Activated naive CD4-positive, alpha-beta T cell (primary cell): ENCODE measurements at regions not wholly inside any gene's neighbourhood (a gene's known extent, or its start where the extent isn't known, plus 50 kb on each side); places are given as distances from the start of the nearest gene placed in this dataset.
"Not testable (repeated sequence)": the region's sequence is repeated elsewhere in the genome, so short reads cannot be mapped to it uniquely, and the experiment has no call there.

Experiments
- DNase-seq, 4 experiments: peaks; one replicate each; lab custom pipeline; 2025; lab: John Stamatoyannopoulos, UW

- no peak for DNase-seq
Observed at GRCh38 chr3:82410366-82410765, 648.9 kb upstream of the GBE1 start.

GRCh38 chr3:82409842-82410241, 648.4 kb upstream of the GBE1 start:
- no peak for DNase-seq

- no peak for DNase-seq
Observed at GRCh38 chr3:82392203-82392775, 630.8 kb upstream of the GBE1 start.

DNA sequence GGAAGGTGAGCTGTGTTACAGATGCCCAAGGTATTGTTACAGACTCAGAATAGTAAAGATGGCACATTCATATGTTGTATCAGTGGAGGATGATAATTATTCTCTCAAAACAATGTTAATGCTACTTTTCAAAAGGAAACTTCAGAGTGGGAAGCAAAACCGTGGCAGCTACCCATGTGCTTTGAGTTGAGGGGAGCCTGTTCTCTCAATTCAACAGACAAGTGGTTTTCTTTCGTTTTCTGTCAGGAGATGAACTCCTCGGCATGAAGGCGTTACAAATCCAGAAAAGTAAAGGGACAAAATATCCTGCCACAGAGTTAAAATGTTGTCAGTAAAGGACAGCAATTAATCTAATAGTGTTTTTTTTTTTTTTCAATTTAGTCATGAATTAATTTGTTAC, 629.4 kb upstream of the GBE1 start:
- no peak for DNase-seq

- DNase-seq: no peak
Observed at GRCh38 chr3:82386647-82387046, 625.2 kb upstream of the GBE1 start.

GRCh38 chr3:82384181-82384580, 622.7 kb upstream of the GBE1 start:
- DNase-seq: no peak

DNA sequence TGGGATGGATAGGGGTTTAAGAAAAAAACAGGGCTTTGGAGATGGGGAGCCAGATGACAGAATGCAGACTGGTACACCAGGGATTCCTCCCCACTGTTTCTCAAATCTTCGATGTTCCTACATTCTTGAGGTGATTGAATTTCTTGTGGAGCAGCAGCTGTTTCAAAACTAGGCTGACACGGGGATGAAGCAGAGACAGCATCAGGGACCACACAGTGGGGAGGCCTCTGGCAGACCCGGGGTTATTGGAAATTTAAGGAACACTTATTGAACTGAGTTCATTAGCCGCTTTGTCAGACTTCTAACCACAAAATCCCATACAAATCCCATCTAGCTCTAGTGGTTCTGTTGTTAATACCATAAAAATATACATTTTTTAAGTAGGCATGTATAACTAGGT, 621.4 kb upstream of the GBE1 start:
- DNase-seq: no peak

GRCh38 chr3:82378392-82378791, 616.9 kb upstream of the GBE1 start:
- no peak for DNase-seq

DNA sequence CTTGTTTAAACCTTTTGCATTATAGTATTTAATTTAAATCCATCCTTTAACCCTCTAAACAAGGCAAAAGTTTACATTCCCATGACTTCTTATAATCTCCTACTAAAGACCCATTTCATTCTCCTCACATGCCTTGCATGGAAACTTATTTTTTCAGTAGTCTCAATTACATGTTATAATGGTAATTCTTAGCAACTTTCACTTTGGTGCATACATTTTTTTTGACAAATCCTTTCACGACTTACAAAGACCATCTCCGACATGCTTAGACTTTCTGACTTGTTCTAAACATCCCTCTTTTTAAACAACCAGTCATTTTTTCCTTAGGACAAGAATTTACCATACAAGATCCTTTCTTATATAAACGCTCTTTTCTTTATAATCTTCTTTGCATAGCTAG, 615.4 kb upstream of the GBE1 start:
- no peak for DNase-seq

- not testable (repeated sequence) for DNase-seq
Observed at GRCh38 chr3:82373833-82374232, 612.4 kb upstream of the GBE1 start.

DNA sequence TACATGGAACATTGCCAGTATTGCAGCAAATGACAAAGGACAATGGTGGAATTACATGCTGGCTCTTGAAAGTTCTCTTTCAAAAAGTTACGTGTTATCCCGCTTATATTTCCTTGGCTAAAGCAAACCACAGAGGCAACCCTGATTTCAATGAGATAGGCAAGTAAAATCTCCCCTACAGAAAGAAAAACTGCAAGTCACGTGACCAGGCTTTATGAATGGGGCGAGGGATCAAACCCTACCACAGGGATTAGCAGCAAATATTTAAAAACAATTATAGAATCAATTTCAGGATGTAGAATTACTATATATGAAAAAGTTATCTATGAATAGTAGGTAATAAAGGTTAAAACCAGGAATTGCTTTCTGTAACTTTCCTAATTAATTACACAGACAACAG, 603.4 kb upstream of the GBE1 start:
- no peak for DNase-seq

DNA sequence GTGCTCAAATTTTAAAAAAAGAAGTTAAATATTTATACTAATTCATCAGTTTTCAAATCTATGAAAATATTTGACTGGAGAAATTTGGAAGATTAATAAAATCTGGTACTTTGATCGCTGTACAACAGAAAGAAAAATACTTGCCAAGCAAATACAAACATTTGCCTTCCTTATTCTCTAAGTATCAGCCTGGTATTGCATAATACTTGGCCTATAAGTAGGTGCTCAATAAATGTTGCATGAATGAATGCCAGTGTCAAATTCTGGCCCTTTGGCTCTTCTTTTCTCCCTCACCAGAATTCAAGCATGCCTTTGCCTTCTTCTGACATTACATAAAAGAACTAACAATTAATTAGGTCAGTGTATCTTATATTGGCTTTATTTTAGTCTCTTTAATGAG, 601.7 kb upstream of the GBE1 start:
- DNase-seq: no peak

- DNase-seq: no peak
Observed at GRCh38 chr3:82355228-82355627, 593.8 kb upstream of the GBE1 start.

DNA sequence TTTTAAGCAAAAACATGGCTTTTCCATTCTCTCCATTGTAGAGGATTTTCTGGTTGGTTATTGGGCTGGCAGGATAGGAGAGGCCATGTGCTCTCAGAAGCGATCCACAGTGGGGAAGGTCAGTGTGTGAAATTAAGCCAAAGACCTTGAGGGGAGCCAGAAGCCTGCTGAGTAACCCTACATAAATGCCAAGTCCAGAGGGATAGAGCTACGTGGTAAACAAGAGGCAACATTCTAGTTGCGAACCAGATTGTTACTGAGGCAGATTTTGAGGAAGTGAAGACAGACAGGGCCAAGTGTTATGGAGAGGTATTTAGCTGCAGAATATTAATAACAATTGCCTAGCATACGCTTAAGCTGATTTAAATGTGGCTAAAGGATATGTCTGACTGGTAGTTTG, 592.8 kb upstream of the GBE1 start:
- DNase-seq: no peak

- DNase-seq: no peak
Observed at GRCh38 chr3:82353306-82354171, 592.1 kb upstream of the GBE1 start.

GRCh38 chr3:82347585-82347984, 586.1 kb upstream of the GBE1 start:
- DNase-seq: no peak

DNA sequence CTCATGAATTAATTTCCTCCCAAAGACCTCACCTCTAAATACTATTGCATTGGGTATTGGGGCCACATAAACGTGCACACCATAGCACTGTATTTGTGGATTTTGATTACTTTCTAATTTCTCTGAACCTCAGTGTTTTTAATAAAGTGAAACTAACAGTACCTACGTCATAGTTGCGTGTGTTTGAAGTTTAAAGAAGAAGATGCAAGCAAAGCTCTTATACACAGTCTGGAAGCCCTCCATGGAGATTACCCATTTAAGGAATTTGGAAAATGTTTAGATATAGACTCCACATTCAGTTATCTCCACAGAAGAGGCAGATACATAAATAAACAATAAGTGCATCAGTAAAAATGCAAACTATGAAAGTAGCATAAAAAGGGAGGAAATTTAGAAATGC, 581.1 kb upstream of the GBE1 start:
- no peak for DNase-seq

GRCh38 chr3:82329300-82329699, 567.9 kb upstream of the GBE1 start:
- no peak for DNase-seq

DNA sequence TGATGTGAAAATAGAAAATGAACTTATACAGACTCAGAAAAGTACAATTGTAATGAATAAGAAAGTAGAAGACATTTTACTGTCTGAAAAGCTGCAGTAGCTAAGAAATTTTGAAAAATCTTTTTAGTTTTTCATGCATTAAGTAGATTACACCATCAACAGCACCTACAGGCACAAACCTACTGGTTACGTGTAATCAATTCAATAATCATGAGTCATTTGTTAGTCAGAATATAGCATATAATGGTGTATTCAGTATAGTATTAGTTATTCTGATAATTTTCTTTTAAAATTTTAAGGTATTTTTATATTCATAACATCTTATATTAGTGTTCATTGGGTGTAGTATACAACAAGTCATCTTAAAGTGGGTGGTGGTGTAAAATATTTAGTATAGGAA, 550.5 kb upstream of the GBE1 start:
- no peak for DNase-seq

GRCh38 chr3:82308755-82309154, 547.3 kb upstream of the GBE1 start:
- DNase-seq: no peak

- no peak for DNase-seq
Observed at GRCh38 chr3:82306189-82306588, 544.7 kb upstream of the GBE1 start.

DNA sequence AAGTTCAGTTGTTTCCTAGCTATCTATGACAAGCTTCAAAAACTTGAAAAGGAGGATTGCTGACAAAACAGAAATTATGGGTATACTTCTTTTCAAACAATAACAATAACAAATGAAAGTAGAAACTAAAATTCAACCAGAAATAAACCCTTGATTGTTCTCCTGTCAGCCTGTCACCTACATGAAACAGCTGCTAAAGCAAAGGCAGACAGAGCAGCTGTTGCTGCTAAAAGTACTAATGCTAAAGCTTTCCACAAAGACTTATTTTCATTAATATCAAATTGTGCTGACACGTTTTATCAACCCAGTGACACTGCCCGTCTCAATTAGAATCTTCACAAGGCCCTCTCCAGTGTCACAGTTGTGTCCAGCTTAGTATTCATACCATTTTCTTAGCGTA, 533.2 kb upstream of the GBE1 start:
- DNase-seq: no peak

- no peak for DNase-seq
Observed at GRCh38 chr3:82293867-82294266, 532.4 kb upstream of the GBE1 start.

GRCh38 chr3:82293435-82293834, 532.0 kb upstream of the GBE1 start:
- no peak for DNase-seq
